Psoas muscle (tissue), 7 donors: ENCODE measurements at regions not wholly inside any gene's neighbourhood (a gene's known extent, or its start where the extent isn't known, plus 50 kb on each side); places are given as distances from the start of the nearest gene placed in this dataset.

ENCODE experiments used
- ATAC-seq, 4 donors: fragments of 200-7000 bp; cut with Tn5 transposase; one replicate each; pipeline ENCODE4 v1.9.1; 2020; ENCODE audit warnings: moderate library complexity in 3 of 4, mild to moderate bottlenecking in 2 of 4
- DNase-seq, 2 donors: peaks; one replicate each; pipeline ENCODE4 v3.0.0-alpha.2; 2020
- H3K27ac ChIP-seq: fragments of 200-600 bp; one replicate; pipeline ENCODE4 v1.8.0; 2022
- H3K27me3 ChIP-seq, 3 donors: fragments of 200-600 bp in 1 of 3; one replicate each; pipeline versions ENCODE4 v1.6.1 to v1.8.0; 2013 to 2022; ENCODE audit warnings: low read length in 2 of 3, mild to moderate bottlenecking in 2 of 3, moderate library complexity in 1 of 3; ENCODE audit not compliant: insufficient read depth in 3 of 3
- H3K36me3 ChIP-seq, 2 donors: fragments of 200-600 bp in 1 of 2; one replicate each; pipeline versions ENCODE4 v1.6.1 to v1.8.0; 2013 to 2022; ENCODE audit warnings: low read depth in 1 of 2, mild to moderate bottlenecking in 1 of 2, moderate library complexity in 1 of 2; ENCODE audit not compliant: insufficient read depth in 1 of 2
- H3K4me1 ChIP-seq: fragments of 200-600 bp; one replicate; pipeline ENCODE4 v1.8.0; 2022
- H3K4me3 ChIP-seq: fragments of 200-600 bp; one replicate; pipeline ENCODE4 v1.8.0; 2022; ENCODE audit warnings: mild to moderate bottlenecking
- H3K9me3 ChIP-seq: fragments of 200-600 bp; one replicate; pipeline ENCODE4 v1.8.0; 2022
- WGBS, 3 donors: extraction: QIAGEN DNeasy Blood & Tissue Kit; methylation state at CpG; one replicate each; pipeline versions ENCODE4 v1.1.6 to v1.1.7; 2013; 5-methylcytosine and 5-hydroxymethylcytosine counted together
- intact Hi-C, 2 donors: fragments of 100-400 bp; cut with DNase I; formaldehyde crosslinking; loops; one replicate each; pipeline versions ENCODE4 v1.11.0 to v1.14.2; 2022
- TF ChIP-seq, protein P1 (sequence below): fragments of 200-600 bp; IDR thresholded peaks from one replicate; pipeline ENCODE4 v1.8.0; 2022; ENCODE audit warnings: antibody characterized with exemption
- donor health status: healthy with polysubstance abuse.
- donor health status: DM: no; HTN: no; CAD: no; lungs with moderate emphysema.
- donor health status: Bipolar disorder and iron deficiency.
- donor health status: healthy.
- donor health status: DM: yes; HTN: yes; CAD: no.
- donor health status: DM: no; HTN: no; CAD: no.
- donor health status: DM: yes; HTN: yes; CAD: no.

- ATAC-seq: no peak
- TF ChIP-seq, protein P1, sequence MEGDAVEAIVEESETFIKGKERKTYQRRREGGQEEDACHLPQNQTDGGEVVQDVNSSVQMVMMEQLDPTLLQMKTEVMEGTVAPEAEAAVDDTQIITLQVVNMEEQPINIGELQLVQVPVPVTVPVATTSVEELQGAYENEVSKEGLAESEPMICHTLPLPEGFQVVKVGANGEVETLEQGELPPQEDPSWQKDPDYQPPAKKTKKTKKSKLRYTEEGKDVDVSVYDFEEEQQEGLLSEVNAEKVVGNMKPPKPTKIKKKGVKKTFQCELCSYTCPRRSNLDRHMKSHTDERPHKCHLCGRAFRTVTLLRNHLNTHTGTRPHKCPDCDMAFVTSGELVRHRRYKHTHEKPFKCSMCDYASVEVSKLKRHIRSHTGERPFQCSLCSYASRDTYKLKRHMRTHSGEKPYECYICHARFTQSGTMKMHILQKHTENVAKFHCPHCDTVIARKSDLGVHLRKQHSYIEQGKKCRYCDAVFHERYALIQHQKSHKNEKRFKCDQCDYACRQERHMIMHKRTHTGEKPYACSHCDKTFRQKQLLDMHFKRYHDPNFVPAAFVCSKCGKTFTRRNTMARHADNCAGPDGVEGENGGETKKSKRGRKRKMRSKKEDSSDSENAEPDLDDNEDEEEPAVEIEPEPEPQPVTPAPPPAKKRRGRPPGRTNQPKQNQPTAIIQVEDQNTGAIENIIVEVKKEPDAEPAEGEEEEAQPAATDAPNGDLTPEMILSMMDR: no peak
- intact Hi-C loops: no loop called here
- peaks cover 62% of the 10 kb centered on the region for H3K4me1 ChIP-seq
- 59 to 73% (median 68%) methylated on average over 8 of the region's 8 CpGs for WGBS, 3 donors
- H3K36me3 ChIP-seq: no peaks in the 10 kb centered on the region
- H3K27ac ChIP-seq: peak overlapping the region; percentile 53
- no peak overlapping the region for H3K4me3 ChIP-seq
- no peaks in the 10 kb centered on the region for H3K27me3 ChIP-seq
- no peak for DNase-seq
- no peaks in the 10 kb centered on the region for H3K9me3 ChIP-seq
Measured at GRCh38 chr5:123810746-123811340, 298.9 kb downstream of the CSNK1G3 start.

DNA sequence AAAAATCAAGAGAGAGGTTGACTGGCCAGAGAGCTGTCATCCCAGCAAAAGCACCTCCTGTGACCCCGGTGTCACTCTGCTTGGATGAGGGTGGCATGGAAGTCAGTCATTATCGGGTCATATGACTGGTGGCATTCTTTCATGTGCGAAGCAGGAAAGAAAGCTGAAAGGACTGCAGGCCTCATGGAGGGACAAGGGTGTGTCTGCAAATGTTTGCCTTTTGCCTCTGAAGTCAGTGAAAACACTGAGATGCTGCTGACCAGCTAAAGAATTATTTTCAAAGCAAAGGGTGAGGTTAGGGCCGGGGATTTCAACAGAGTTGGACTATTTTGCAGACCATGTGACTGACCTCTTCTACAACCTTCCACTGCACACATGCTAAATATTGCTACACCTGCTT, 298.3 kb downstream of the CSNK1G3 start:
- intact Hi-C loops: no loop called here
- peak overlapping the region; percentile 53 for H3K27ac ChIP-seq
- H3K9me3 ChIP-seq: no peaks in the 10 kb centered on the region
- no peak overlapping the region for H3K4me3 ChIP-seq
- ATAC-seq: peak in 3 of 4 donors; percentile 45 to 70 (median 63)
- H3K36me3 ChIP-seq: no peaks in the 10 kb centered on the region
- no peak for DNase-seq
- 12 to 22% (median 22%) methylated on average over 4 of the region's 4 CpGs for WGBS, 3 donors
- H3K27me3 ChIP-seq: no peaks in the 10 kb centered on the region
- TF ChIP-seq, protein P1: no peak
- H3K4me1 ChIP-seq: peaks cover 62% of the 10 kb centered on the region

DNA sequence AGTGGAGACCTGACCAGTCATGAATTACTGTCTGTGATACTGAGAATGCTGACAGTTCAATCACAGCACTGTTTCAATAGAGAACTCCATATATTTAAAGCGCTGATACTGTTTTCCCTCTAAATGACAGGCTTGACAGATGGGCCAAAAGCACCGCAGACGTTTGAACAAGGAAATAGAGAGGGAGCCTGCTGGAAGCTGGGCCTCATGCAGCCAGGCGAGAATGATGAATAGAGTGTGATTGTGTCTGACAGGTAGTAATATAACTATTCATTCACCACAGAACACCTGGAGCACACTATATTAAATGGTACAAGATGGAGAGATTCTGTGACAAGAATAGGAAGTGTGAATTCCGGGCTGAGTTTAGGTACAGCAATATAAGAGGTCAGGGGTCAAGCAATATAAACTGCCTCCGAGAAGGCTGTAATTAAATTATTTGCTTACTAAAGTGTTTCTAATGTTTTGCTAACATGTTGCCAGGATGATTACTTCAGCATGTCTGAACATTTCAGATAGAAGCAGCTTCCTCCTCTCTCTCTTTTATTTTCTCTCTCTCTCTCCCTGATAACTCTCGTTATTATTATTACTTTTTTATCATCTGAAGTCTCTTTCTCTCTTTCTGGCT, 297.7 kb downstream of the CSNK1G3 start:
- ATAC-seq: peak in 3 of 4 donors; percentile 23 to 56 (median 28)
- Histone ChIP-seq H3K27ac (peak overlapping the region; percentile 53), H3K36me3 (no peaks in the 10 kb centered on the region), H3K4me3 (no peak overlapping the region), H3K9me3 (no peaks in the 10 kb centered on the region), H3K27me3 (no peaks in the 10 kb centered on the region), H3K4me1 (peaks cover 62% of the 10 kb centered on the region)
- intact Hi-C loops: no loop called here
- 21 to 31% (median 25%) methylated on average over 7 of the region's 7 CpGs for WGBS, 3 donors
- TF ChIP-seq, protein P1: no peak
- DNase-seq: no peak

- intact Hi-C loops: no loop called here
- H3K4me1 ChIP-seq: peaks cover 53% of the 10 kb centered on the region
- TF ChIP-seq, protein P1: no peak
Measured at GRCh38 chr5:123808461-123809380, 296.7 kb downstream of the CSNK1G3 start.

More at GRCh38 chr5:123808461-123809380, 296.7 kb downstream of the CSNK1G3 start:
- Histone ChIP-seq H3K9me3 (no peaks in the 10 kb centered on the region), H3K4me3 (no peak overlapping the region), H3K27ac (no peak overlapping the region), H3K27me3 (no peaks in the 10 kb centered on the region), H3K36me3 (no peaks in the 10 kb centered on the region)
- ATAC-seq: no peak
- WGBS, 3 donors: 74 to 81% (median 75%) methylated on average over 9 of the region's 9 CpGs
- DNase-seq: no peak
